ENCODE measurements at regions not wholly inside any gene's neighbourhood (a gene's known extent, or its start where the extent isn't known, plus 50 kb on each side); places are given as distances from the start of the nearest gene placed in this dataset.

GRCh38 chrX:137425273-137425902 lies 140.5 kb upstream of the ZIC3 start:
- H3K4me1 ChIP-seq (ENCODE audit: insufficient read depth, low read length), result peaks cover 17% of the 10 kb centered on the region
- H3K4me3 ChIP-seq (ENCODE audit: low read length), result no peak overlapping the region
- H3K9me3 ChIP-seq (ENCODE audit: low read depth, low read length), result no peaks in the 10 kb centered on the region
- H3K27me3 ChIP-seq (ENCODE audit: insufficient read depth, low read length), result peaks cover 64% of the 10 kb centered on the region

- no peak overlapping the region for H3K4me3 ChIP-seq (ENCODE audit: low read length)
- H3K4me1 ChIP-seq (ENCODE audit: insufficient read depth, low read length), result peaks cover 17% of the 10 kb centered on the region
- peaks cover 64% of the 10 kb centered on the region for H3K27me3 ChIP-seq (ENCODE audit: insufficient read depth, low read length)
- no peaks in the 10 kb centered on the region for H3K9me3 ChIP-seq (ENCODE audit: low read depth, low read length)
Measured at GRCh38 chrX:137424679-137425078, 141.2 kb upstream of the ZIC3 start.

GRCh38 chrX:137423241-137423640 lies 142.7 kb upstream of the ZIC3 start:
- Histone ChIP-seq H3K4me1 (ENCODE audit: insufficient read depth, low read length) (peaks cover 11% of the 10 kb centered on the region), H3K9me3 (ENCODE audit: low read depth, low read length) (no peaks in the 10 kb centered on the region), H3K27me3 (ENCODE audit: insufficient read depth, low read length) (peaks cover 54% of the 10 kb centered on the region), H3K4me3 (ENCODE audit: low read length) (no peak overlapping the region)

DNA sequence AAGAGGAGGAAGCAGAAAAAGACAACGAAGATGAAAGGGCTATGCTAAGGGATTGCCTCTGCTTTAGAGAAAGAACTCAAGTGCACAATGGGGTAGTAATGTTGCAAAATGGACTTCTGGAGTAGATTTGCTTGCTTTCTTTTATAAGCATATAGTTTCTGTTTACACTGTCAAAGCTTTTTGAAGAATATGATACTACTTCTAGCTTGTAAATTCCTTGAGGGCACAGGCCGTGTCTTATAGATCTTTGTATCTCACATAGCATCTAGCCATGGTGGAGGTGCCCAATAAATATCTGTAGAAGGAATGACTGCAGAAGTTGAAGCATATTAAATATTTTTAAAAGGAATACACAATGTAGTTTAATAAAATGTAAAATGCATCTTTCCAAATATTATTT lies 147.8 kb upstream of the ZIC3 start:
- Histone ChIP-seq H3K4me3 (ENCODE audit: low read length) (no peak overlapping the region), H3K27me3 (ENCODE audit: insufficient read depth, low read length) (peaks cover 12% of the 10 kb centered on the region), H3K9me3 (ENCODE audit: low read depth, low read length) (no peaks in the 10 kb centered on the region), H3K4me1 (ENCODE audit: insufficient read depth, low read length) (no peaks in the 10 kb centered on the region)

GRCh38 chrX:137413190-137413589 lies 152.7 kb upstream of the ZIC3 start:
- Histone ChIP-seq H3K9me3 (ENCODE audit: low read depth, low read length) (no peaks in the 10 kb centered on the region), H3K4me3 (ENCODE audit: low read length) (no peak overlapping the region), H3K4me1 (ENCODE audit: insufficient read depth, low read length) (no peaks in the 10 kb centered on the region), H3K27me3 (ENCODE audit: insufficient read depth, low read length) (no peaks in the 10 kb centered on the region)

DNA sequence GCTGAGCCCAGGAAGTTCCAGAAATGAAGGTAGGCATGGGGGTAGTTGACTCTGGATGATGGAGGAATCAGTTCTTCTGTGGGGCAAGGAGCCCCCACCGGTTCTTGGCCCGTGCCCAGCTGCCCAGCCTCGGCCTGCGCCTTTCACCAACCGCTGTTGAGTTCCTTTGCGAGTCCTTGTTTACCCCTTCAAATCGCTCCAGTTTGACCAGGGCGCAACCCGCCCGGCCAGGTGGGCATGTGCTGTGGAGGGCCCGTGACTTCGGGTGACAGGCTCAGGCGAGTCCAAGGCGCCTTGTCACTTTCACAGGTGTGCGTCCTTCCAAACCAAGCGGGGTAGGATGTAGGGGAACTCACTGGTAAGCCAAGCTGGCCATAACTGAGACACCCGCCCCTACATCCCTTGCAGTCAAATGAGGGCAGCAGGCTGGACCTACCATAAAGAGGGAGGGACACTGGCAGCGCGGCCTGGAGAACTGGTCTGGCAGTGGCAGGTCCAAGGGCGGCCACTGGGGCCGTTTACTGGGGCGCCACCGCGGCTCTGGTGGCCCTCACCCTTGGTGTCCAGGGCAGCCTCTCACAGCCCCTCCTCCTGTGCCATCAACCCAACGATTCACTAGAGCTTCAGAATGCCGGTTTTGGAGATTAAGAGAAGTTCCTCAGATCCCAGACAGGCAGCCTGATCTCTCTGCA lies 160.3 kb upstream of the ZIC3 start:
- Histone ChIP-seq H3K4me3 (ENCODE audit: low read length) (no peak overlapping the region), H3K4me1 (ENCODE audit: insufficient read depth, low read length) (no peaks in the 10 kb centered on the region), H3K27me3 (ENCODE audit: insufficient read depth, low read length) (no peaks in the 10 kb centered on the region), H3K9me3 (ENCODE audit: low read depth, low read length) (no peaks in the 10 kb centered on the region)

DNA sequence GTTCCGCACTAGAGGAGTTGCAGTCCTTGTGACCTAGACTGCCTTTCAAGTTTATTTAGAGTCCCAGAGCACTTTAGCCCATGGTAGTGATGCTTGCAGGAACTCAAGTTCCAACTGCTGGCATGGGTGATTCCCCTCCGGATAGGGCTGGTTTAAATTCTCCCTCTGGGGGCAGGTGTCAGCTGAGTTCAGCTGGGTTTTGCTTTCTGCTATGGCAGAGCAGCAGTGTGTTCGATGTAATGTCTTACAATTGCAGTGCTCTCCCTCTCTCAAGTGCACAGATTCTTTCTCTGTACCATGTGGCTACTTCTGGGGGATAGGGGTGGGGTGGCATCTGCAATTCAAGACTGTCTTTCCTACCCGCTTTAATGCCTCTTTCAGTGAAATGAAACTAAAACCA lies 164.8 kb upstream of the ZIC3 start:
- H3K4me1 ChIP-seq (ENCODE audit: insufficient read depth, low read length), result no peaks in the 10 kb centered on the region
- H3K27me3 ChIP-seq (ENCODE audit: insufficient read depth, low read length), result no peaks in the 10 kb centered on the region
- no peak overlapping the region for H3K4me3 ChIP-seq (ENCODE audit: low read length)
- H3K9me3 ChIP-seq (ENCODE audit: low read depth, low read length), result no peaks in the 10 kb centered on the region

- H3K4me1 ChIP-seq (ENCODE audit: insufficient read depth, low read length), result no peaks in the 10 kb centered on the region
- no peaks in the 10 kb centered on the region for H3K27me3 ChIP-seq (ENCODE audit: insufficient read depth, low read length)
Measured at GRCh38 chrX:137387646-137388045, 178.3 kb upstream of the ZIC3 start.

GRCh38 chrX:137366018-137366633 lies 199.8 kb upstream of the ZIC3 start:
- no peaks in the 10 kb centered on the region for H3K9me3 ChIP-seq (ENCODE audit: low read depth, low read length)
- H3K27me3 ChIP-seq (ENCODE audit: insufficient read depth, low read length), result no peaks in the 10 kb centered on the region
- no peak overlapping the region for H3K4me3 ChIP-seq (ENCODE audit: low read length)
- H3K4me1 ChIP-seq (ENCODE audit: insufficient read depth, low read length), result no peaks in the 10 kb centered on the region

More at GRCh38 chrX:137387646-137388045, 178.3 kb upstream of the ZIC3 start:
- H3K9me3 ChIP-seq (ENCODE audit: low read depth, low read length), result no peaks in the 10 kb centered on the region
- H3K4me3 ChIP-seq (ENCODE audit: low read length), result no peak overlapping the region

- Histone ChIP-seq H3K27me3 (ENCODE audit: insufficient read depth, low read length) (no peaks in the 10 kb centered on the region), H3K4me1 (ENCODE audit: insufficient read depth, low read length) (no peaks in the 10 kb centered on the region), H3K4me3 (ENCODE audit: low read length) (no peak overlapping the region), H3K9me3 (ENCODE audit: low read depth, low read length) (no peaks in the 10 kb centered on the region)
Measured at GRCh38 chrX:137363559-137363958, 202.4 kb upstream of the ZIC3 start.

- no peaks in the 10 kb centered on the region for H3K4me1 ChIP-seq (ENCODE audit: insufficient read depth, low read length)
- H3K9me3 ChIP-seq (ENCODE audit: low read depth, low read length), result no peaks in the 10 kb centered on the region
- no peaks in the 10 kb centered on the region for H3K27me3 ChIP-seq (ENCODE audit: insufficient read depth, low read length)
- no peak overlapping the region for H3K4me3 ChIP-seq (ENCODE audit: low read length)
Measured at GRCh38 chrX:137362583-137362982, 203.3 kb upstream of the ZIC3 start.

DNA sequence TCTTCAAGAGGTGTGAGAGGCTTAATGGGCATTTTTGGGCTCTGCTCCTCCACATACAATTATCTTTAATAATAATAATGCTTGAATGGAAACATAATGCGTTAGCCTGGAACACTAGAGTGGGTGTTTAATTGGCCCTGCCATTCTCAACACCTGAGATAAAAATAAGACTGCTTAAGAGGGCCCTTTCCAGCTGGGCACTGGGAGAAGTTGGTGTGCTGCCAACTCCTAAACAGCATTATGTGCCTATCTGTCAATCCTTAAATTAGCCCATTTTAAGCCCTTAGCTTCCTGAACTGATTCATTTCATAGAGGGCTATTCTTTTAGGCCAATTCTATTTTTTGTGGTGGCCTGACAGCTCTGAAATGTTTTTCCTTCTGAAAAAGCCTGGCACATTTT lies 211.1 kb upstream of the ZIC3 start:
- Histone ChIP-seq H3K4me1 (ENCODE audit: insufficient read depth, low read length) (no peaks in the 10 kb centered on the region), H3K27me3 (ENCODE audit: insufficient read depth, low read length) (no peaks in the 10 kb centered on the region), H3K4me3 (ENCODE audit: low read length) (no peak overlapping the region), H3K9me3 (ENCODE audit: low read depth, low read length) (no peaks in the 10 kb centered on the region)

DNA sequence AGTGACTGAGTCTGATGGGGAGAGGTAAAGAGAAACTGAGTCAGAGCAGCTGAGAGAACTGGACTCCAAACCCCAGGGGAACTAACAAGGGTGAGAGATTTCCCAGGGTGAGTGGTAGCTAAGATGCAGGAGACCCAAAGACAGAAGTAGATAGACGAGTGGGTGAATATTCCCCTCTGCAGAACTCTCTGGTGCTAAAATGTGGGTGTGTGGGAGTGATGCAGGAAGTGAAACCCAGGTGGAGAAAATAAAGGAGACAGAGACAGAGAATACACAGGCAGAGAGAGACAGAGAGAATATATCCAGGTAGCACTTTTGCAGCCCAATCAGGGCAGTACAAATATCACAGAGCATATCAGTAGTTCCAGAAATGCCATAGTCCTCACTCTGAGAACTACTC lies 212.5 kb upstream of the ZIC3 start:
- no peaks in the 10 kb centered on the region for H3K27me3 ChIP-seq (ENCODE audit: insufficient read depth, low read length)
- no peaks in the 10 kb centered on the region for H3K4me1 ChIP-seq (ENCODE audit: insufficient read depth, low read length)
- no peaks in the 10 kb centered on the region for H3K9me3 ChIP-seq (ENCODE audit: low read depth, low read length)
- no peak overlapping the region for H3K4me3 ChIP-seq (ENCODE audit: low read length)

DNA sequence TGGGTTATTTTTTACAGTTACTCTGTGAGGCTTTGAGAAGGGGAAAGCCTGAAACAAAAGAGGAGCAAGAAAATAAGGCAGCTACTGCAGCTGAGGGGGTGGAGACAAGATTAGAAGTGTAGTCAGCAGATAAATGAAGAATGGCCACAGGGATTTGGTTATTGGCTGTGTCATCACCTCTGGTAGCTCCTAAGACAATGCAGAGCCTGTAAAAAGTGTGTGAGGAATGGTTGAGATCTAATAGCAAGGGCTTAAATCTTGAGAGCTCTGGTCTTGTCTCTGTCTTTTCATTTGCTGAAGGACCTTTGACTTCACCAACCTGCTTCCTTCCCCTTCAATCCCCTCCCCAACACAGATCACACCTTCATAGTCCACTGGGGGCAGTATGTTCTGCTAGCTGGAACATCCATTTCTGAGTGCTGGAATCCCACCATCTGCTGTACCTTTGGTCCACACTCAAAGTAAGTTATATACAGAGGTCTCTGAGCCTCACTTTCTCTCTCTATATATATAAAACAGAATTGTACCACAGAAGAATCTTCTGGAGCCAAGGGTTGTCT lies 213.7 kb upstream of the ZIC3 start:
- Histone ChIP-seq H3K27me3 (ENCODE audit: insufficient read depth, low read length) (no peaks in the 10 kb centered on the region), H3K9me3 (ENCODE audit: low read depth, low read length) (no peaks in the 10 kb centered on the region), H3K4me3 (ENCODE audit: low read length) (no peak overlapping the region), H3K4me1 (ENCODE audit: insufficient read depth, low read length) (no peaks in the 10 kb centered on the region)

DNA sequence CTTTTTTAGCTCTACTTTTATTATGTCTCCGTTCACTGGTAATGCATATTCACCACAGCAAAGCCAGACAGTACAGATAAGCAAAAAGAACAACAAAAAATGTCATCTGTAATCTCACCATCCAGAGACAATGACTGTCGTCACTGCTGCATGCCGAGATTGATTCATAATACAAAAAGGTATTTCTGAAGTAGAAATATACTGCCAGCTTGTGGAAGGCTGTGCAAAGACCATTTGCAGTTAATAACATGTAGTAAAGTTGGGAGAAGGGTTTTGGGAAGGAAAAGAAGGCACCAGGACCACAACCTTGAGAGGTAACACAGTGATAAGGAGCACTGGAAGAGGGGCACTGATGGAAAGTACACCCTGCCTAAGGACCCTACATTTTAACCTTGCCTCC lies 223.0 kb upstream of the ZIC3 start:
- no peaks in the 10 kb centered on the region for H3K4me1 ChIP-seq (ENCODE audit: insufficient read depth, low read length)

More for the DNA sequence above, 223.0 kb upstream of the ZIC3 start:
- Histone ChIP-seq H3K9me3 (ENCODE audit: low read depth, low read length) (no peaks in the 10 kb centered on the region), H3K4me3 (ENCODE audit: low read length) (no peak overlapping the region), H3K27me3 (ENCODE audit: insufficient read depth, low read length) (no peaks in the 10 kb centered on the region)

Data from mononuclear cell (primary cell).